ENCODE measurements at regions not wholly inside any gene's neighbourhood (a gene's known extent, or its start where the extent isn't known, plus 50 kb on each side); places are given as distances from the start of the nearest gene placed in this dataset.

DNA sequence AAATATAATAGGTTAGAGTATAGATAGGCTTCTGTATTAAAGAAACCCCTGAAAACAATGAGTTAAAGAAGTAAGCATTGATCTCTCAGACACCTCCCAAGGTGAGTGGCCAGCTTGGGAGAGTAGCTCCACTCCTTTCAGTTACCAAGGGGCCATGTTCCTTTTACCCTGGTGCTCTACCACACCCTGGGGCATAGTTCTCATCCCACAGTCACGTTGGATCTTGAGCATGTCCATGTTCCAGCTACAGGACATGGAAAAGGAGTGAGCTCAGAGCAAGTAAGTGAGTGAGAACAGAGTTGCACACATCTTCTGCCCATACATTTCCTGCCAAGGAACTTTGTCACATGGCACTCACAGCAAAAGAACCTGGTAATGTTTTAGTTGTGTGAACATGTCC is 325.9 kb upstream of the SLC39A10 start:
- TF ChIP-seq, protein P1, sequence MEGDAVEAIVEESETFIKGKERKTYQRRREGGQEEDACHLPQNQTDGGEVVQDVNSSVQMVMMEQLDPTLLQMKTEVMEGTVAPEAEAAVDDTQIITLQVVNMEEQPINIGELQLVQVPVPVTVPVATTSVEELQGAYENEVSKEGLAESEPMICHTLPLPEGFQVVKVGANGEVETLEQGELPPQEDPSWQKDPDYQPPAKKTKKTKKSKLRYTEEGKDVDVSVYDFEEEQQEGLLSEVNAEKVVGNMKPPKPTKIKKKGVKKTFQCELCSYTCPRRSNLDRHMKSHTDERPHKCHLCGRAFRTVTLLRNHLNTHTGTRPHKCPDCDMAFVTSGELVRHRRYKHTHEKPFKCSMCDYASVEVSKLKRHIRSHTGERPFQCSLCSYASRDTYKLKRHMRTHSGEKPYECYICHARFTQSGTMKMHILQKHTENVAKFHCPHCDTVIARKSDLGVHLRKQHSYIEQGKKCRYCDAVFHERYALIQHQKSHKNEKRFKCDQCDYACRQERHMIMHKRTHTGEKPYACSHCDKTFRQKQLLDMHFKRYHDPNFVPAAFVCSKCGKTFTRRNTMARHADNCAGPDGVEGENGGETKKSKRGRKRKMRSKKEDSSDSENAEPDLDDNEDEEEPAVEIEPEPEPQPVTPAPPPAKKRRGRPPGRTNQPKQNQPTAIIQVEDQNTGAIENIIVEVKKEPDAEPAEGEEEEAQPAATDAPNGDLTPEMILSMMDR (IDR thresholded peaks at IDR 0.05 in 4 of 5, conservative IDR thresholded peaks at IDR 0.05 in 1 of 5): no peak
- no peak for TF ChIP-seq POLR2A (IDR thresholded peaks at IDR 0.05)
